PC-9 (cell line): ENCODE measurements at regions not wholly inside any gene's neighbourhood (a gene's known extent, or its start where the extent isn't known, plus 50 kb on each side); places are given as distances from the start of the nearest gene placed in this dataset.

Experiments used
- BruUV-seq: library from RNA; stranded (reverse); fragments of 400-500 nt; replicated peaks from 2 replicates; lab custom pipeline; 2021; lab: Mats Ljungman, UMichigan
- CTCF ChIA-PET: fragments of 300-600 bp; sonication (Branson Sonifier 250); formaldehyde crosslinking; loops from one replicate; lab custom pipeline; 2022; ENCODE audit warnings: antibody characterized with exemption; lab: Charles Lee
- POLR2A ChIA-PET: fragments of 300-600 bp; sonication (Branson Sonifier 250); formaldehyde crosslinking; loops from one replicate; lab custom pipeline; 2022; ENCODE audit warnings: antibody characterized with exemption; ENCODE audit not compliant: unreplicated experiment; lab: Charles Lee
- DNase-seq, 2 experiments: peaks; one replicate each; pipeline versions ENCODE4 v3.0.0 to v3.0.0-alpha.2; 2015 to 2022; ENCODE audit warnings: mixed read lengths in 1 of 2
- H2AFZ ChIP-seq: fragments of 200-600 bp; sonication (generic); 2 replicates; pipeline ENCODE4 v1.8.1; 2017; ENCODE audit warnings: antibody characterized with exemption
- H3F3A ChIP-seq: fragments of 200-600 bp; sonication (generic); 2 replicates; pipeline ENCODE4 v1.8.1; 2017; ENCODE audit warnings: antibody characterized with exemption, mild to moderate bottlenecking, low read depth; ENCODE audit not compliant: insufficient read depth
- H3K27ac ChIP-seq: fragments of 200-600 bp; sonication (generic); 2 replicates; pipeline ENCODE4 v1.6.1; 2016; ENCODE audit warnings: mixed run types
- H3K27me3 ChIP-seq: fragments of 200-600 bp; sonication (generic); 2 replicates; pipeline ENCODE4 v1.6.1; 2016; ENCODE audit warnings: low read depth, mixed run types; ENCODE audit not compliant: insufficient read depth
- H3K36me3 ChIP-seq: fragments of 200-600 bp; sonication (generic); 2 replicates; pipeline ENCODE4 v1.6.1; 2016; ENCODE audit warnings: low read depth, mixed run types
- H3K4me1 ChIP-seq: fragments of 200-600 bp; sonication (generic); replicated peaks from 2 replicates; pipeline ENCODE4 v1.6.1; 2016; ENCODE audit warnings: mixed run types; ENCODE audit not compliant: insufficient read depth
- H3K4me2 ChIP-seq: fragments of 200-600 bp; sonication (generic); 2 replicates; pipeline ENCODE4 v1.6.1; 2017; ENCODE audit warnings: mixed run types
- H3K4me3 ChIP-seq: fragments of 200-600 bp; sonication (generic); 2 replicates; pipeline ENCODE4 v1.6.1; 2016; ENCODE audit warnings: mixed run types
- H3K79me2 ChIP-seq: fragments of 200-600 bp; sonication (generic); 2 replicates; pipeline ENCODE4 v1.6.1; 2017; ENCODE audit warnings: low read depth, mixed run types
- H3K9me2 ChIP-seq: fragments of 200-600 bp; sonication (generic); 2 replicates; pipeline ENCODE4 v1.8.1; 2017; ENCODE audit warnings: mild to moderate bottlenecking; ENCODE audit not compliant: insufficient read depth
- H3K9me3 ChIP-seq: fragments of 200-600 bp; sonication (generic); 2 replicates; pipeline ENCODE4 v1.8.1; 2016; ENCODE audit warnings: low read depth; ENCODE audit not compliant: insufficient read depth
- H4K20me1 ChIP-seq: fragments of 200-600 bp; sonication (generic); 2 replicates; pipeline ENCODE4 v1.8.1; 2017; ENCODE audit not compliant: insufficient read depth
- EZH2 ChIP-seq: fragments of 200-600 bp; sonication (generic); IDR thresholded peaks from 2 replicates; pipeline ENCODE4 v1.8.0; 2017; ENCODE audit warnings: antibody characterized with exemption, low read depth
- intact Hi-C: fragments of 100-400 bp; cut with micrococcal nuclease; formaldehyde crosslinking; loops from one replicate; pipeline ENCODE4 v1.10.0; 2022; ENCODE audit not compliant: unreplicated experiment
- TF ChIP-seq, protein P1 (sequence below): fragments of 200-600 bp; sonication (generic); conservative IDR thresholded peaks from 2 replicates; pipeline ENCODE4 v1.6.1; 2017; ENCODE audit warnings: mixed run types, antibody characterized with exemption, mild to moderate bottlenecking, moderate library complexity

DNA sequence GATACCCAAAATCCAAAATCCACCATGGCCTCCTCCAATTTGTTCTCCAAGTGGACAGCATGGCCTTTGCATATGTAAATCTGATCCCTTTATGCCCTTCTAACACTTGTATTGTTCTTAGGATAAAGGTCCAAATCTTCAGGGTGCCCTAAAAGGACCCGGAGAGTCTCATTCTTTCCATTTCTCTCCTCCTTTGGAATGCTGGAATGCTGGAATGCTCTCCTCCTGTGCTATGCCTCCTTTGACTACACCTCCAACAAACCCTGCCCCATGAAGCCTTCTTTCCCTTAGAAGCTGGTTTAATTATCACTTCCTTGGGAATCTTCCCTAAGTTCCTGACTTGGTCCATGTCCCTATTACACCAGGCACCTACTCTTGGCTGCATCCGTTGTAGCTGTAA lies 484.8 kb upstream of the RUNX1 start:
- no TSS peak for BruUV-seq
- ChIA-PET POLR2A (no interaction called here), CTCF (no interaction called here)
- no peaks in the 10 kb centered on the region for H4K20me1 ChIP-seq
- no peaks in the 10 kb centered on the region for H3F3A ChIP-seq
- no peaks in the 10 kb centered on the region for H3K9me2 ChIP-seq
- H3K4me2 ChIP-seq, result no peak overlapping the region
- no peak for TF ChIP-seq EZH2
- TF ChIP-seq, protein P1, sequence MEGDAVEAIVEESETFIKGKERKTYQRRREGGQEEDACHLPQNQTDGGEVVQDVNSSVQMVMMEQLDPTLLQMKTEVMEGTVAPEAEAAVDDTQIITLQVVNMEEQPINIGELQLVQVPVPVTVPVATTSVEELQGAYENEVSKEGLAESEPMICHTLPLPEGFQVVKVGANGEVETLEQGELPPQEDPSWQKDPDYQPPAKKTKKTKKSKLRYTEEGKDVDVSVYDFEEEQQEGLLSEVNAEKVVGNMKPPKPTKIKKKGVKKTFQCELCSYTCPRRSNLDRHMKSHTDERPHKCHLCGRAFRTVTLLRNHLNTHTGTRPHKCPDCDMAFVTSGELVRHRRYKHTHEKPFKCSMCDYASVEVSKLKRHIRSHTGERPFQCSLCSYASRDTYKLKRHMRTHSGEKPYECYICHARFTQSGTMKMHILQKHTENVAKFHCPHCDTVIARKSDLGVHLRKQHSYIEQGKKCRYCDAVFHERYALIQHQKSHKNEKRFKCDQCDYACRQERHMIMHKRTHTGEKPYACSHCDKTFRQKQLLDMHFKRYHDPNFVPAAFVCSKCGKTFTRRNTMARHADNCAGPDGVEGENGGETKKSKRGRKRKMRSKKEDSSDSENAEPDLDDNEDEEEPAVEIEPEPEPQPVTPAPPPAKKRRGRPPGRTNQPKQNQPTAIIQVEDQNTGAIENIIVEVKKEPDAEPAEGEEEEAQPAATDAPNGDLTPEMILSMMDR, result no peak
- H3K9me3 ChIP-seq, result no peaks in the 10 kb centered on the region
- H3K27me3 ChIP-seq, result no peaks in the 10 kb centered on the region
- no peaks in the 10 kb centered on the region for H3K4me1 ChIP-seq
- H3K4me3 ChIP-seq, result no peak overlapping the region
- H3K79me2 ChIP-seq, result no peaks in the 10 kb centered on the region
- no peak overlapping the region for H3K27ac ChIP-seq
- H2AFZ ChIP-seq, result no peak overlapping the region
- no peaks in the 10 kb centered on the region for H3K36me3 ChIP-seq
- intact Hi-C loops, result no loop called here
- no peak for DNase-seq

DNA sequence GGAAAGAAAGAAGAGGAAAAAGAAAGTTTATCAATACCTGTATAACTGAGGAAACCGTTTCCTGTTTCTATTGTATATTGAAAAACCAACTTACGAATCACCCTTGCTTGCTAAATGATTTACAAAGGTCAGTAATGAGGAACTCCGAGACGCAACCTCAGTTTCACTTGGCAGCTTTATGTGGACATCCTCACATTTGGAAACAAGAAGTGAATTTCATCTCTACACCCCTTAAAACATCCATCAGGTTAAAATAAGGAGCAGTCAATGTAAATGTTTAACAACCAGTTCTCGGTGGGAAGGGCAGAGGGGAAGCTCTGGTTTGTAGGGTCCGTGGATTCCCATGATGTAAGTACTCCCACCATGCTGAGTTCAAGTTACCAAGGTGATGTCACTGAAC lies 481.7 kb upstream of the RUNX1 start:
- Histone ChIP-seq H4K20me1 (no peaks in the 10 kb centered on the region), H3K9me2 (no peaks in the 10 kb centered on the region), H3K4me2 (no peak overlapping the region), H3K27me3 (no peaks in the 10 kb centered on the region), H3K27ac (no peak overlapping the region), H3K79me2 (no peaks in the 10 kb centered on the region), H2AFZ (no peak overlapping the region), H3F3A (no peaks in the 10 kb centered on the region), H3K36me3 (no peaks in the 10 kb centered on the region), H3K4me3 (no peak overlapping the region), H3K9me3 (no peaks in the 10 kb centered on the region), H3K4me1 (no peaks in the 10 kb centered on the region)
- DNase-seq, result no peak
- intact Hi-C loops, result no loop called here
- ChIA-PET POLR2A (no interaction called here), CTCF (no interaction called here)
- no TSS peak for BruUV-seq
- TF ChIP-seq EZH2, result no peak
- TF ChIP-seq, protein P1, result no peak

DNA sequence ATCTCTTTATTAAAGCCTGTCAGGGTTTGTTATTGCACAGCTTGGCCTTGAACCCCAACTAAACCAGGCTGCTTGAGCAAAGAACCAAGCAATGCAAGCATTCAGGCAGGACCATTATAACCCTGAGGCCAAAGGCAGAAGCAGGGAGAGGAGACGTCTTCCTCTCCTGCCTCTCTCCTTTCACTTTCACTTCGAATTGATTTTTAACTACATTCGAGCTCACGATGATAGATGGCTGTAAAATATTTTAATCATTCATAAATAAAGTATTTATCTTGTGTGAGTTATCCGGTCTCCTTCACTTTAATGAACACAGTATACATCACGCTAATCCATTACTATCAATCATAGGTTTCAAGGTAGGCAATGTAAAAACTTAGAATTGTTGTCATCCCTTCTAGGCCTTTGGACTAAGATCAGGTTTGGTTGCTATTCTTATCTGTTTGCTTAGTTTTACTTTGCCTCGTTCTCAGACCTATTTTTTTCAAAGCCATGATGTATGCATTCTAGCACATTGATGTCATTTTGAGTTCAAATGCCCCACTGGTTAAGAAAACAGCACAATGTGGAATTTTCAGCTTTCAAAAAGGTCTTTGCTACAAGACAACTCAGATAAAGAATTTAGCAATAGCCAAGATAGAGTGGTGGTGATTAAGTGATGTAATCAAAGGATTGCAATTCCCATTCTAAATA lies 480.2 kb upstream of the RUNX1 start:
- Histone ChIP-seq H3K4me2 (no peak overlapping the region), H3K9me3 (no peaks in the 10 kb centered on the region), H2AFZ (no peak overlapping the region), H3K4me3 (no peak overlapping the region), H3K9me2 (no peaks in the 10 kb centered on the region), H3K79me2 (no peaks in the 10 kb centered on the region), H3K27me3 (no peaks in the 10 kb centered on the region), H3K36me3 (no peaks in the 10 kb centered on the region), H4K20me1 (no peaks in the 10 kb centered on the region), H3K27ac (no peak overlapping the region), H3F3A (no peaks in the 10 kb centered on the region), H3K4me1 (no peaks in the 10 kb centered on the region)
- POLR2A ChIA-PET, result no interaction called here
- DNase-seq, result no peak
- CTCF ChIA-PET, result no interaction called here
- no peak for TF ChIP-seq EZH2
- intact Hi-C loops, result no loop called here
- BruUV-seq, result no TSS peak
